ENCODE measurements at regions not wholly inside any gene's neighbourhood (a gene's known extent, or its start where the extent isn't known, plus 50 kb on each side); places are given as distances from the start of the nearest gene placed in this dataset.
A peak's percentile ranks its signal among the peaks of the same experiment; 100 is the strongest.

DNA sequence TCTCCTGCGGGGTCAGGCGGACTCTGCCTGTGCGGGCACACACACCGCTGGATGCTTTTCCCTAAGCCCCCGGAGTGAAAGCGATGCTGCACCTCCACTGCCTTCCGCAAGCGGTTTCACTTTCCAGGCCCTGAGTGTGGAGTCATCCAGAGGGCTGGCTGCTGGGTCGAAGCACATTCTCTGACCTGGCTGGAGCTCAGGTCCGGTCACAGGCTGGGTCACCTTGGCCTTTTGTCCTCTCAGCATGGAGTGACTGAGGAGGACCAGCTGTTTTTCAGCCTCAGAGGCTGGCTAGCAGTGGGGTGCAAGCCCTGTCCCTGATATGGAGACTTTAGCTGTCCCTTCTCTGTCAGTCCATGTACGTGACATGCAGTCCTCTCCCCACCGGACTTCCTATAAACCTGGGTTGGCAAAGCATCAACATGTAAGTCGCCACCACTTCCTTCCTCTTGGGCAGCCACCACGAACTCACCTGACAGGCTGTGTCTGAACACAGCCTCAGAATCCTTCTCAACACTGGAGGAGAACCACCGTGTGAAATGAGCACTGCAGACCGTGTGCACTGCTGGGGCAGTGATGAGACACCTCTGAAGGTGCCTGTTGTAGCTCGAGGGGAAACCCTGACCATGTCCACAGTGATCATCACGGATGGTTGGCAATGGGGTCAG, 51.3 kb downstream of the GADD45G start:
- intact Hi-C loops (cut with DNase I): no loop called here
- peak; percentile 81 for DNase-seq (ENCODE audit: low spot score)

DNA sequence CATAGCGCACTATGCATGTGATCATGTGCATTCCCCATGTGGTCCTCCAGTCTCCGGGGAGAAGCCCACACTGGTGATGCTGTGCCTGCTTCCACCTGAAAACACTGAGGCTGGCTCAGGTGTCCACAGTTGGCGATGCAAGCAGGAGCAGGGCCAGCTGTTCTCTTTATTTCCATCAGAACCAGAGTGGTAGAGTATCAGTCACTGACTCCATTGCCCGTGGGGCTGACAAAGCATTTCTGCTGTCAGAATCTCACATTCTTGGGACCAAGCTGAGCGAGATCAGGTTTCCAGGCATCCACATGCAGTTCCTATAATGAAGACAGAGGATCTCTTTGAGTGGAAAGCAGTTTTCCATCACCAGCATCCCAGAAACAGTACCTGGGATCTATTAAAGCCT, 52.5 kb downstream of the GADD45G start:
- DNase-seq (ENCODE audit: low spot score): no peak
- intact Hi-C loops (cut with DNase I): no loop called here

DNA sequence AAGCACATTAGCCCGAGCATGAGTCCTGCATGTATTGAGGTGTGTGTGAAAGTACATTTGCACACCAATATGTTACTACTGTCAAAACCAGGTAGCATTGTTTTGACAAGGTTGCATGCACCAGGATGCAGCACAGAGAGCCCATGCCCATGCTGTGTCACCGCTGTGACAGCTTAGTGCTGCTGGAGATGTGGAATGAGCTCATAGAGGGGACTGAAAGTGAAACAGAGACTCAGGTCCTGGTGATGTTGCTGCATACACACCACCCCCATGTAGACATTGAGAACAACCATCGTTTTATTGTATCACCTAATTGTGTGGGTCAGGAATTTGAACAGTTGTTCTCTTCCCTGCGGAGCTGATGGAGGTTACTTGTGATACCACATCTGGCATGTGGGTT, 53.0 kb downstream of the GADD45G start:
- no peak for DNase-seq (ENCODE audit: low spot score)
- intact Hi-C loops (cut with DNase I): no loop called here

DNA sequence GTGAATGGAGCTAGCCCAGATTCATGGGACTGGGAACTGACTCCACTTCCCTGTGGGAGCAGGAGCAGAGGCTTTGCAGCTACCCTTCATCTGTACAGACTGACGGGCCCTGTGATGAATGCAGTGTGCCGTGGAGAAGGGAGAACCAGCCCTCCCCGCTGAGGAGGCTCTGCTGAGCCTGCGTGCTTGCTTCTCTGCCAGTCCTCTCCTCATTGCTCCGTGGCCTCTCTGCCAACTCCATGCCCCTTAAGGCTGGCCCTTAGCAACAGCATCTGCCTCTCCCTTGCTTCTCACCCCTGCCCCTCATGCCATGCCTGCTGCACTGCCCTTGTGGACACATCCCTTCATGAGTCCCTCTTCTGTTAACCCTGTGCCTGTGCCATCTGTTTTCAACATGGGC, 53.6 kb downstream of the GADD45G start:
- no peak for DNase-seq (ENCODE audit: low spot score)
- intact Hi-C loops (cut with DNase I): no loop called here

DNA sequence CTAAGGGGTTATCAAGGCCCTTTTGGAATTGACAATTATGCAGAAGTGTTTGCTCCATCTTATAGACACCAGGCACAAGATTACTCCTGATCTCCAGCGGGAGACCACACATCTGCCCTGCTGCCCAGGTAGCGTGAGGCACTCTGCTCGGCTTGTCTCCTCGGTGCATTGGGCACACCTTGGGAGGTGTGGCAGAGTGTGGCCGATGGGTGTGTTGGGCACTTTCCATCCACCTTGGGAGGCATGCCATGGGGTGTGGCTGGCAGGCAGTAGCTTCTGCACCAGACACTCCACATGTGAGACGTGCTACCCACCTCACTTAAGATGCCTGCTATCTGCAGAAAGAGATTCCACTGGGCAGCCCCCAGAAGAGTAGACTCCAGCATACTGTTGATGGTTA, 54.1 kb downstream of the GADD45G start:
- intact Hi-C loops (cut with DNase I): no loop called here
- no peak for DNase-seq (ENCODE audit: low spot score)

DNA sequence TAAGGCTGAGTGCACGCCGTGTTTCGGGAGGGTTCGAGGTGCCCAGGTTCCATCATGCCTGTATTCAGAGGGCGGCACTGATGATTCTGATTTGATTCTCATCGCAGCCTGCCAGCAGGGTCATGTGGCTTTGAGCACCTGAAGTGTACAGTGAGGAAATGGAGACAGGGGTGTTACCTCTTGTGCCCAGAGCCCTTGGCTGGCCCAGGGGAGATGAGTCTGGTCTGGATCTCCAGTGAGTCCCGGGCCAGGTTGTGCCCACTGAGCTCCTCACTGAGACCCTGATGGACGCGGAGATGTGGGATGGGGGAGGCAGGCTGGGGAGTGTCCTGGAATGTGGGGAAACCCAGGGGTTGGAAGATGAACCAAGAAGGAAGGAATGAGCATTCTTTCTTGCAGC, 54.7 kb downstream of the GADD45G start:
- intact Hi-C loops (cut with DNase I): no loop called here

DNA sequence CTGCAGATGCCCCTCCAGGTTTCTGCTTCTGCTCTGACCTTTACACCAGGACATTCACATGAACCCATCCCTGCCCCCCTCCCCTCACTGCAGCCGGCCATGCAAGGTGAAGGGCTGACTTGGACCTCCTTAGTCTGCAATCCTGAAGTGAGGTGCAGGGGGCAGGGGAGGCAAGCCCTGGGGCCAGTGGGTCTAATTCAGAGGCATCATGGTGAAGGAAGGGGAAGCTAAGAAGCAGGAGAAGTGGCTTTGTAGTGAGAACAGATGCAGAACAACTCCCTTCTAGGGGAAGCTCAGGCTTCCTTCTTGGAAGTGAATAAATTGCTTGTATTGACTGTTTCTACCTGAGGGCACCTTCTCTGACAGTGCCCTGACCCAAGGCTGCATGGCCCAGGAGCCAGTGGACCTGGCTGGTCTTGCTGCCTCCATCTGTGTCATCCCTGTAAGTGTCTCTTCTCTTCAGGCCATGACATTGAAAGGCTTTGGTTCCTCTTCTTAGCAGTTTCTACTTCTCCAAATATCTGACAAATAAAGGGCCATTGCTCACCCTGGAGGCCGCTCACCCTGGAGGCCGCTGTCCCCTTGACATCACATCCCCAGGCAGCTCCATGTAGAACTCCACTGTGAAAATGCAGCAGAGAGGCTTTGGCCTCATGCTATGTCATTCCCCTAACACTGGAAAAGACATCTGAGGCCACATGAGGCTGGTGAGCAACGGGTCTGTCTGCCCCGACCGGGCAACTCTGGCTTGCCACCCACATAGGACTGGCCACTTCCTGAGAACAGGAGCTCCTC, 55.3 kb downstream of the GADD45G start:
- intact Hi-C loops (cut with DNase I): no loop called here
- no peak for DNase-seq (ENCODE audit: low spot score)

More for the DNA sequence above, 54.7 kb downstream of the GADD45G start:
- DNase-seq (ENCODE audit: low spot score): no peak

DNA sequence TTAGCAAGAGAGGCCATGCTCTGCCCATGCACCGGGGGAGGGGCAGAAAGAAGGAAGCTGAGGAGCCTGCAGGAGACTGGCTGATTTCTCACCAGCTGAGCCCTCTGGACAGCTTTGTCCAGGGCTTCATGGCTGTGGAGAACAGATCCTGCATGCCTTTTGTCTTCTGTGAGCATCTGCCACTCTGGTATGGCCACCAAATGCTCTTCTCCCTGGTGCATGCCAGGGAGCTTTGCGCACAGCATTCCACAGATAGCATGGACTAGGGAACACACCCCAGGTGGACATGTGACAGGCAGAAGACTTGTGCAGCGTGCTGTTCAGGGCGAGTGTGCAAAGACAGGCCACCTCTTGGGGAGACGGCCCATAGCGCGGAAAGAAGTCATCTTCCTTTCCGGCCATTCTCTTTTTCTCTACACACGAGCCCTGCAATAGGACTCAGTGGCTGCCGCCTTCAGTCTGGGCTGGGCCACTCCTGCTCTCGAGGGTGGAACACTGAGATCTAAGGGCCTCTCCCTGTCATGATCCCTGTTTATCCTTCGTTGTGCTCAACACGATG, 56.7 kb downstream of the GADD45G start:
- intact Hi-C loops (cut with DNase I): no loop called here
- no peak for DNase-seq (ENCODE audit: low spot score)

DNA sequence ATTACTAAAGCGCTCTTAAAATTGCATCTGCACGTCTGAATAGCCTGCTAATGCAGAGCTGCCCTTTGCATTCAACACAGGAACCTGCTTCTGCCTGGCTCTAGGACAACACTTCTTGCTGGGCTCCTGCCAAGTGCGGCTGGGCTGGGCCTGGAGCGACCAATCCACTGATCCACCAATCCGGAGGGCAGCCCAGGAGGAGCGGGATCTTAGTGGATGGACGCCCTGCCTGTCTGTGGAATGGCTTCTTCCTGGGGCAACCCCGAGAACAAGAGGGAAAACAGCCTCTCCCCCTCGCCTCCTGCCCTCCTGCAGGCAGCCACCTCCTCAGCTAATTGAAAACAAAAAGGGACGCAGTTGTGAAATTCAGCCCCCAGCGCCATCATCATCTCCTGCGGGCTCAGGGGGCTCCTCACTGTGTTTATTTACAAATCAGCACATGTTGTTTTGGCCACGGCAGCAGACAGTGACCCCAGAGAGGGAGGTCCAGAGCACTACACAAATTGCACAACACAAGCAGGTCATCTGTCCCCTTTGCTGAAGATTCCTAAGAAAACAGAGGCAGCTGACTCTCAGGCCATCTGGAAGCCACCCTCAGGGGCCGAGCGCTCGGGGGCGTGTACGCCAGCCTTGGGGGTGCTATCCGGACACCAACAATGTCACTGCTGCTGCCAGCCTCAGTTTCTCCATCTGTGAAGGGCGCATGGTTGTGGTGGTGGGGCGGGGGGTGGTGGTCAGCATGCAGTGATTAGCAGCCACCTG, 57.3 kb downstream of the GADD45G start:
- peak; percentile 97 for DNase-seq (ENCODE audit: low spot score)
- intact Hi-C loops (cut with DNase I): no loop called here

DNA sequence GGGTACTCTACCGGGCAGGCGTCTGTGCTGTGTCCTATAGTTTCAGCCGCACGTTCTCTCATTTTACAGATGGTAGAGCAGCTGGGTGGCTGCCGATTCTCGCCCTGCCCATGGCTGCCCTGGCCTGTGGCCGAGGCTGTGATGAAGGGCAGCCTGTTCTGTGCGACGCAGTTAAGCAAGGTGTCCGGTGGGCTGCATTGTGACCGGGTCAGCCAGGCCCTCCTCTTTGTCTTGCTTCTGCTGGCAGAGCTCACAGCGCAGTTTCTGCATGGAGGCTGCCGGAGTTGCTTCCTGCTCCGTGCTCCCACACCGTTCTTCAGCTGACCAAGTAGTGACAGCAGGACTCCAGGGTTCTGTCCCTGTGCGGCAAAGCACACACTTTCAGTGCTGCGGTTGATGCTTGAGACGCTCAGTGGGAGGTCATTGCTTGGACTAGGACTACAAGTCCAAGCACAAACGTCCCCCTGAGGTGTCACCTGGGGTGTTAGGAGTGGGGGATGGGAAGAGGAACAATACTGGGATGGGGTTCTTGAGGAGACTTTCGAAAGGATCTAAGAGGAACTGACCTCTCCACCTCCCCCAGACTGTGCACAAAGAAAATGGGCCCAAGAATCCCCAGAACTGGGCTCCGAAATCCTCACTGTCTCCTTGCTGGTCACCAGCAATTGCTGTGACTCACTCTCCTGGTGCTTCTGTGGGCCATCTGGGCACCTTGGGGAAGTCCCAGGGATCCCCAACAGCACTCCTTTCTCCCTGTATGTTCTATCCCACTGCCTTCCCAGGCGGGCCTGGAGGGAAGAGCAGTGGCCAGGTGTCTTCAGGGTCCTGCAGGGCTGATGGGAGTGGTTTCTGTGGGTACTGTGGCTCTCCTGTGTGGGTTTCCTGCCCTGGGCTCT, 58.2 kb downstream of the GADD45G start:
- peak; percentile 69 for DNase-seq (ENCODE audit: low spot score)
- intact Hi-C loops (cut with DNase I): no loop called here

DNA sequence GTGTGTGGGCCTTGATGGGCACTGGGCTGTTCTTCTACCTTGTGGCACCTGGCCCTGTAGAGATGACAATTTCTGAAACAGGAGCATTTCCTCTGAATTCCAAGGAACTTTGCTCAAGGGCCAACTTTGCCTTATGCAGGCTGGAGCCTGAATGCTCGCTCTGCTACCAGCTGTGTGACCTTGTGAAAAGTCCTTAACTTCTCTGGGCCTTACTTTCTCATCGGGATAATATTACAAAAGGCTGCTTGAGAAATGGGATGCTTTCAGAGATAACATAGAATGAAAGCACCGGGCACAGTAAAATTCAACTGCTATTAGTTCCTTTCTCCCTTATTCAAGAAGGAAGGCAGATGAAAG, 58.8 kb downstream of the GADD45G start:
- no peak for DNase-seq (ENCODE audit: low spot score)
- intact Hi-C loops (cut with DNase I): no loop called here

DNA sequence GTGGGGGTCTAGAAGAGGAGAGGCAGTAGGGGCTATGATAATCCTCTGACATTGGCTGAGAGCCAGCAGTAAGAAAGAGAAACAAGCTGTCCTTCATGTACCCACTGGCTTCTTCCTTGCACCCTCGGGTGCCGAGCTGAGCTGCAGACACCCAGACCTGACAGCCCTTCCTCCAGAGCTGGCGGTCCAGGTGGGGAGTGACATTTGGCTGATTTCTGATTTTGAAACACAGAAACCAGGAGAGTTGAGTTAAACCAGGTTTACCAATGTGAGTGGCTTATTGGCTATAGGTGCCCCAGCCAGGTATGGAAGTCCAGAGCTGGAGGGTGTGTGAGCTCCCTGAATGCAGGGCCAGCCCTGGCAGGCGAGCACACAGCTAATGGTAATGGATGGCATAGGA, 59.2 kb downstream of the GADD45G start:
- intact Hi-C loops (cut with DNase I): no loop called here
- no peak for DNase-seq (ENCODE audit: low spot score)

DNA sequence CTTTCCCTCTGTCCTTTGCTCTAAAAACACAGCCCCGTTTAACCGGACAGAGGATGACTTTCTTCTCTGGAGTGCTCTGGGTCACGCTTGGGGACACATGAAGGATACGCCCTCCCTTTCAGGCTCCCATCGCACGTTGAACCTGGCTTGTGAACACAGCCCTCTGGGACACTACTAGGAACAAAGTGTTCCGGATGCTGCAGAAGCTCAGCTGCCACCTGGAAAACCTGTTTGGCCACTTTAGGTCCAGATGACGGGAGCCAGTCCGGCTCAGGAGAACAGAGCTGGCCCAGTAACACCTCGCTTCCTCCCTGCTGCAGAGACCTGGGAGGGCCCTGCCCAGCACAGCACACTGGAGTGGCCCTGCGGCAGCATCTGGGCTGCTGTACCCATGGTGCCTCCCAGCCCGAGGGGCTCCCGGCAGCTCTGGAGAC, 60.1 kb downstream of the GADD45G start:
- intact Hi-C loops (cut with DNase I): no loop called here
- DNase-seq (ENCODE audit: low spot score): no peak

DNA sequence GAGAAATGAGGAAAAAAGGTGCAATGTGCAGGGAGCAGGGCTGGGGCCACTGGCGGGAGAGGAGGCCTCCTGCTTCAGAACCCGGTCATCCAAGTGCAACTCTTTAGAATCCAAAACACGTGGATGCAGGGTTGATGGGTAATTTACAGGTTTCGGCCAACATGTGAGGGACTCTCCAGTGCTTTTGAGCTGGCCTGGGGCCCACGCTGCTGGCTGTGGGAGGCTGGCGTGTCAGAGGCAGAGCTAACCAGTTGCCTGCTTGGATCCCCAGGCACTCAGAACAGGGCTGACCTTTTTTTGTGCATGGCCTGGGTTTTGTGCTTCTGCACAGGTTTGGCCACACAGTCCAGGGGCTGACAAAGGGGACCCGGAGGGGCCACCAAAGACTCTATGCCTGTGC, 61.6 kb downstream of the GADD45G start:
- intact Hi-C loops (cut with DNase I): no loop called here
- DNase-seq (ENCODE audit: low spot score): no peak

DNA sequence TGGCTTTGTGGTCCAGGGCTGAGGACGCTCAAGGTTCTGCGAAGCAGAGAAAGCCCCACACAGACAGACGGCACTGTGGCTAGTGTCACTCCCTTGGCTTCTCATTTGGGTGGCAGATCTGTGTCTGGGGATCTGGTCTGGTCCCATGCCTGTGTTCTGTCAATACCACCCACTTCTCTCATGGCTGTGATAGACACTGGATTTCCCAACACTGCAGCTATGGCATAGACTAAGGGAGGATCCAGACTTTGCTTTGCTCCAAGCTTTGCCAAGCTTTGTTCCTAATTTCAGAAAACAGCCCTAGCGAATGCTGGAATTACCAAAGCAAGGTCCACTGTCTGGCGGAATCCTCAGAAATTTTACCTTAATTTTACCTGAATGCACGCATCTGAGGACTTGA, 62.1 kb downstream of the GADD45G start:
- no peak for DNase-seq (ENCODE audit: low spot score)
- intact Hi-C loops (cut with DNase I): no loop called here

DNA sequence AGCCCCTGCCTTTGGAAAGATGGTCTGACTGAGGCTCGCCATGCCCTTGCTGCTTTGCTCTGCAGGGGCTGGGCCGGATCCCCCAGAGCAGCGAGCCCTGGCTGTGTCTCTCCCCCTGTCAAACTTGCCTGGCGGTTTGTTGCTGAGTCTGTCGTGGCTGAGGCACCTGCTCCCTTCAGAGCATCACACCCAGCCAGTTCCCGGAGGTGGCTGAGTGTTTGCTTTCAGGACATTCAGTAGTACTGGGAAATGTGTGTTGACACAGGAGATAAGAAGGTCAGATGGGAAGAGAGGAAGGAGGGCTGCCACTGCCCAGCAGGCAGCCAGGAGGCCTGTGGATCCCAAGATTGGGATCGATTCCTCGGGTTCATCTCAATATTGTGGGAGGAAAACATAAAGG, 62.9 kb downstream of the GADD45G start:
- no peak for DNase-seq (ENCODE audit: low spot score)
- intact Hi-C loops (cut with DNase I): no loop called here

DNA sequence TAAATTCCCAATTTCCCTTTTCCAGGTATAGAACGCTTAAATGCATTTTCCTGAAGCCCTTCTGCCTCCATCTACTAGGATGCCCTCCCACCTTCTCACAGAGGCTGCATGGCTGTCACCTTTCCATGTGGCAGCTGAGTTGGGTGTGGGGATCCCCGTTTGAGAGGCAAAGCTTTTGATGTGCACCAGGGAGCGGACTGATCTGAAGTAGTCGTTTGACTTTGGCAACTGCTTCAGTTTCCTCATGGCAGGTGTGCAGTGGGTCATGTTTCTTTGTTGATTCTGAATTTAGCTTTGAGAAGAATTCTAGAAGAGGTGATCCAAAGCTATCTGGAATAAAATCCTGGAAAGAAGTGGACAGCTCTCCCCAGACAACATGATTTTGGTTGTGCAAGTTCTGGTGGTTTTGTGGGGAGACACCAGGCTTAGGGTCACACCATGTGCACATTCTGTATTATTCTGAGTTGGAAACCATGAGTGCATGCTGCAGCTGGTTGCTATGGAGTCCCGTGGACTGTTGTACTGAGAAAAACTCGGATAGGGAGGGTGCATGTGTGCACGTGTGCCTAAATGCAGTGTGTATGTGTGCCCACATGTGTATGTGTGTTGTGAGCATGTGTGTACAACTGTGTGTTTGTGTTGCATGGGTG, 63.5 kb downstream of the GADD45G start:
- no peak for DNase-seq (ENCODE audit: low spot score)
- intact Hi-C loops (cut with DNase I): no loop called here

DNA sequence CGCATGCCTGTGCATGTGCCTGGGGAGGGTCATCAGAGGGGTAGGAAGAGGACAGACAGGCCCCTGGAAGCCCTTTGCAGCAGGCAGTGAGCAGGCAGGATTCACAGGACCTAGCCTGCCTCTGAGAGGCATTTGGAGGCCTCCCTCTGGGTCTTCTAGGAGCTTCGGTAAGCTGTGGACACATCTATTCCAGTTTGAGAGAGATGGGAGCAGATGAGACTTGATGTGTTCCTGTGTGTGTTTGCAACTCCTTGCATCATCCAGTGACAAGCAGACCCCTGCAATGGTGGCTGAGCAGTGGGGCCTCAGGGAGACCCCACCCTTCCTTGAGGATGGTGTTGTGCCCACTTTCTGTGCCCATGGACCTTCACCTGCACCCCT, 64.0 kb downstream of the GADD45G start:
- intact Hi-C loops (cut with DNase I): no loop called here
- DNase-seq (ENCODE audit: low spot score): no peak

DNA sequence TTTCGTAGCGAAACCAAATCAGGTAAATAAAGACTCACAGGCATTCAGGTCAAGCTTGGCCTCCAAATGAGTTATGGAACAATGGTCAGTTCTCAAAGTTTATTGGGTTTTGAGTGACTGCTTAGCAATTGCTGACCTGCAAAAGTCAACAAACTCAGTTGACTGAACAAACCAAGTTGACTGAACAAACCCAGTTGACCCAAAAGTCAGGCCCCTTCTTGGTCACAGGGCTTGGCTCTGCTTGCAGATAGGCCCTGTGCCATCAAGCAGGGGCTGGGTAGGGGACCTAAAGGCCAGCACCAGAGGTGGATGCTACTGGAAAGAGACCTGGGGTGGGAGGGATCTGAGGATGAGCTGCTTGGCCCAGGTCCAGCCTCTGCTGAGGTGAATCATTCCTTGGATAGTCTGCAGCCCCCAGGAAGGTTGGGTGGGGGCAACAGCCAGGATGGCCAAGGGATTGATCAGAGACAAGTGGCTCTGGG, 64.6 kb downstream of the GADD45G start:
- no peak for DNase-seq (ENCODE audit: low spot score)
- intact Hi-C loops (cut with DNase I): no loop called here

All from posterior vena cava (tissue), 2 donors.